GM19328 (cell line): ENCODE measurements at regions not wholly inside any gene's neighbourhood (a gene's known extent, or its start where the extent isn't known, plus 50 kb on each side); places are given as distances from the start of the nearest gene placed in this dataset.
"Not testable (repeated sequence)": the region's sequence is repeated elsewhere in the genome, so short reads cannot be mapped to it uniquely, and the experiment has no call there.

Experiments used
- ATAC-seq: cut with Tn5 transposase; IDR thresholded peaks from one replicate; pipeline ENCODE4 v1.9.1; 2021; ENCODE audit warnings: mild to moderate bottlenecking, moderate library complexity; ENCODE audit not compliant: unreplicated experiment

- ATAC-seq, result no peak
These were observed 939.0 kb upstream of the FANCL start for GRCh38 chr2:59180111-59180510.

GRCh38 chr2:59177748-59178147, 936.6 kb upstream of the FANCL start:
- no peak for ATAC-seq

- ATAC-seq, result no peak
These were observed 935.6 kb upstream of the FANCL start for GRCh38 chr2:59176737-59177136.

- no peak for ATAC-seq
These were observed 933.6 kb upstream of the FANCL start for GRCh38 chr2:59174536-59175243.

- ATAC-seq, result no peak
These were observed 932.2 kb upstream of the FANCL start for GRCh38 chr2:59173325-59173724.

- ATAC-seq, result peak; percentile 58
These were observed 929.9 kb upstream of the FANCL start for GRCh38 chr2:59171019-59171418.

GRCh38 chr2:59168766-59169165, 927.6 kb upstream of the FANCL start:
- ATAC-seq, result no peak

- ATAC-seq, result no peak
These were observed 926.4 kb upstream of the FANCL start for GRCh38 chr2:59167514-59167913.

- not testable (repeated sequence) for ATAC-seq
These were observed 916.8 kb upstream of the FANCL start for GRCh38 chr2:59157908-59158307.

GRCh38 chr2:59151805-59152204, 910.7 kb upstream of the FANCL start:
- no peak for ATAC-seq

- ATAC-seq, result no peak
These were observed 909.2 kb upstream of the FANCL start for GRCh38 chr2:59150217-59150849.

- ATAC-seq, result no peak
These were observed 908.1 kb upstream of the FANCL start for GRCh38 chr2:59149271-59149670.

- ATAC-seq, result no peak
These were observed 871.1 kb upstream of the FANCL start for GRCh38 chr2:59112258-59112657.

GRCh38 chr2:59096973-59097372, 855.8 kb upstream of the FANCL start:
- ATAC-seq, result no peak

GRCh38 chr2:59093571-59093970, 852.4 kb upstream of the FANCL start:
- no peak for ATAC-seq

GRCh38 chr2:59084326-59084725, 843.2 kb upstream of the FANCL start:
- no peak for ATAC-seq

GRCh38 chr2:59083075-59083828, 842.1 kb upstream of the FANCL start:
- ATAC-seq, result no peak

- ATAC-seq, result no peak
These were observed 841.5 kb upstream of the FANCL start for GRCh38 chr2:59082657-59083056.

- no peak for ATAC-seq
These were observed 839.5 kb upstream of the FANCL start for GRCh38 chr2:59080451-59081181.

- no peak for ATAC-seq
These were observed 836.9 kb upstream of the FANCL start for GRCh38 chr2:59077981-59078531.
